Activated CD8-positive, alpha-beta T cell treated with anti-CD3 and anti-CD28 coated beads, Interleukin-2, amount 10 ng/mL, durations not matched to agents 7 days and 5 days (primary cell): ENCODE measurements at regions not wholly inside any gene's neighbourhood (a gene's known extent, or its start where the extent isn't known, plus 50 kb on each side); places are given as distances from the start of the nearest gene placed in this dataset.
"Not testable (repeated sequence)": the region's sequence is repeated elsewhere in the genome, so short reads cannot be mapped to it uniquely, and the experiment has no call there.

Source experiments
- ATAC-seq: fragments of 150-1000 bp; cut with Tn5 transposase; one replicate; pipeline ENCODE4 v1.10.0; 2021; ENCODE audit warnings: moderate library complexity
- CTCF ChIA-PET: fragments of 350-600 bp; sonication (Branson Sonifier 250); formaldehyde crosslinking; loops from one replicate; lab custom pipeline; 2021; ENCODE audit warnings: antibody characterized with exemption; lab: Charles Lee
- POLR2A ChIA-PET: fragments of 350-600 bp; sonication (Branson Sonifier 250); formaldehyde crosslinking; loops from one replicate; lab custom pipeline; 2021; ENCODE audit warnings: antibody characterized with exemption; lab: Charles Lee
- DNase-seq: peaks from one replicate; pipeline ENCODE4 v3.0.0-alpha.2; 2020
- H3K27ac Mint-ChIP-seq: one replicate; pipeline ENCODE4 v1.8.0; 2021; ENCODE audit warnings: mild to moderate bottlenecking, mixed read lengths
- H3K27me3 Mint-ChIP-seq: one replicate; pipeline ENCODE4 v1.8.0; 2021; ENCODE audit warnings: low read depth, mixed read lengths
- H3K36me3 Mint-ChIP-seq: one replicate; pipeline ENCODE4 v1.8.0; 2021; ENCODE audit warnings: low read depth, mixed read lengths
- H3K4me1 Mint-ChIP-seq: one replicate; pipeline ENCODE4 v1.8.0; 2021; ENCODE audit warnings: low read depth, mixed read lengths
- H3K4me3 Mint-ChIP-seq: one replicate; pipeline ENCODE4 v1.8.0; 2021; ENCODE audit warnings: mild to moderate bottlenecking, mixed read lengths
- H3K9me3 Mint-ChIP-seq: one replicate; pipeline ENCODE4 v1.8.0; 2022; ENCODE audit warnings: mixed read lengths; ENCODE audit not compliant: insufficient read depth

DNA sequence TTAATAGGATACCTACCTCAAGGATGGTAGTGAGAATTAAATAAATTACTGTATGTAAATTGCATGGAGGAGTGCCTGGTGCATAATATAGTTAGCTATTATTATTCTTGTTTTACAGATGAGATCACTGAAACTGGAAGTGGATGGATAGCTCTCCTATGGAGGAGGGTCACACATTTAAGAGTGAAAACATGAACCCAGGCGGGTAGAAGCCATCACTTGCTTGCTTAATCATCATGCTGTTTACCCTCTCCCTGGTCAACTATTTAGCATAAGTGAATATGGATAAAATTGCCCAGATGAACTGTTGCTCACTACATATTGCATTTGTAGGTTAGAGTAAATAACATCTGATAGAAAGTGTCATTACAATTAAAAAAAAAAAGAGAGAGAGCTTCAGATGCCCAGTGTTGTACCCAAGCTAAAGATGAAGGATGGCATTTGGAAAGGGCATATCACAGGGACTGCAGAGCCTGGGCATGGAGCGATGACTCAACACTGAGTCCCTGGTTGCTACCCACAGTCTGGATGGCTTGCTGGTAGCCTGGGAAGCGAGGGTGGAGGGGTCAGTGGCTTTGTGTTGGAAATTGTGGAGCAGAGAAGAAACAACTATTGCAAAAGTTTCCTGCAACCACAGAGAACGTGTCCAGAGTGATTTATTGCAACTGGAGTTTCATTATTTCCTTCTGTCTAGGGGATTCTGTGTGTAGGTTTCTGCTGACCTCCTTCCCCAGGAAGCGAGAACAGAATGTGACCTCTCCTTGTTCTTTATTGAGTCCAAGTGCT is 414.4 kb downstream of the SHISA9 start:
- no peak for ATAC-seq
- no peaks in the 10 kb centered on the region for H3K27me3 Mint-ChIP-seq

DNA sequence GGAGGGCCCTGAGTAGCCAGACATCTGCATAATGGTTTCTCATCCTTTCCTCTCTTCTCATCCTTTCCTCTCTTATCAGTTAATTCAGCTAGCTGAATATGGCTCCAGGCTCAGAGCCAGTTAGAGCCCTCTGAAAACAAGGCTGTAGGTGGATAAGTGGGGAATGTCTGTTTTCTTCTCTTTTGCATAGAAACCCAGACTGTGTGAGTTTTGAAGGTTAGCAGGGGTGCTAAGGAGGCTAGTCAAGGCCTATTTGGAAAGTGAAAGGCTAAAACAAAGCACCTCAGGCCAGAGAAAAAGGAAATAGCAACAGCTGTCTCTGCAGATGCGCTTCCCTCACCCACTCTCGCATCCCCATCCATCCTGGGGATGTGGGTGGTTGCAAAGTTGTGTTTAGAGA is 420.9 kb downstream of the SHISA9 start:
- POLR2A ChIA-PET, result no interaction called here
- Mint-ChIP-seq H3K4me1 (no peaks in the 10 kb centered on the region), H3K4me3 (no peak overlapping the region), H3K36me3 (no peaks in the 10 kb centered on the region), H3K9me3 (no peaks in the 10 kb centered on the region), H3K27me3 (no peaks in the 10 kb centered on the region), H3K27ac (no peak overlapping the region)
- ATAC-seq (no peak), DNase-seq (no peak)
- CTCF ChIA-PET, result no interaction called here

More for the DNA sequence above, 414.4 kb downstream of the SHISA9 start:
- H3K4me3 Mint-ChIP-seq, result no peak overlapping the region
- no peaks in the 10 kb centered on the region for H3K36me3 Mint-ChIP-seq
- H3K9me3 Mint-ChIP-seq, result no peaks in the 10 kb centered on the region
- DNase-seq, result no peak
- no peak overlapping the region for H3K27ac Mint-ChIP-seq
- ChIA-PET POLR2A (no interaction called here), CTCF (no interaction called here)
- no peaks in the 10 kb centered on the region for H3K4me1 Mint-ChIP-seq

DNA sequence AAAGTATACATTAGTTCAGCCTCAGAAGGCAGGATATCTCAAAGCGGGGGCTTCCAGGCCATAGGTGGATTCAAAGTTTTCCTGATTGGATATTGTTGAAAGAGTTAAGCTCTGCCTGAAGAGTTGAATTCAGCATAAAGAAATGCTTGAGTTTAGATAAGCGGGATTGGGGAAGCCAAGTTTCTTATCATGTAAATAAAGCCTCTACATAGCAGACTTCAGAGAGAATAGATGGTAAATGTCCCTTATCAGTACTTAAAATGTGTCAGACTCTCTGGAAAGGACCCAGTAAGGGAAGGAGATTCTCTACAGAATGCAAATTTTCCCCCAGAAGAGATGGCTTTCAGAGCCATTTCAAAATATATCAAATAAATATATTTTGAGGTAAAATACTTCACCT is 423.5 kb downstream of the SHISA9 start:
- DNase-seq, result no peak
- H3K36me3 Mint-ChIP-seq, result no peaks in the 10 kb centered on the region
- H3K27me3 Mint-ChIP-seq, result no peaks in the 10 kb centered on the region
- H3K4me3 Mint-ChIP-seq, result no peak overlapping the region
- no peaks in the 10 kb centered on the region for H3K9me3 Mint-ChIP-seq
- no peaks in the 10 kb centered on the region for H3K4me1 Mint-ChIP-seq
- no peak overlapping the region for H3K27ac Mint-ChIP-seq
- POLR2A ChIA-PET, result no interaction called here
- ATAC-seq, result no peak
- CTCF ChIA-PET, result no interaction called here

DNA sequence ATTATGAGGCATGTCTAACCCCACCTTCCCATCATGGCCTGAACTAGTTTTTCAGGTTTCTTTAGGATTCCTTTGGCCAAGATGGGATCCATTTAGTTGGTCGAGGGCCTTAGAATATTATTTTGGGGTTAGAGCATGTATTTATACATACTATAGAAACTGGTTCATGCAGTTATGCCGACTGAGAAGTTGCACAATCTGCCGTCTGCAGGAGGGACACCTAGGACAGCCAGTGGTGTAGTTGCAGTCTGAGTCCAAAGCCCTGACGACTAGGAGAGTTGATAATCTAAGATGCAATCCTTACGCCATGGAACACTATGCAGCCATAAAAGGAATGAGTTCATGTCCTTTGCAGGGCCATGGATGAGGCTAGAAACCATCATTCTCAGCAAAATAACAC is 424.0 kb downstream of the SHISA9 start:
- no peaks in the 10 kb centered on the region for H3K9me3 Mint-ChIP-seq
- POLR2A ChIA-PET, result no interaction called here
- no peak for ATAC-seq
- no peaks in the 10 kb centered on the region for H3K4me1 Mint-ChIP-seq
- DNase-seq, result no peak
- no peaks in the 10 kb centered on the region for H3K27me3 Mint-ChIP-seq
- H3K4me3 Mint-ChIP-seq, result no peak overlapping the region
- no peaks in the 10 kb centered on the region for H3K36me3 Mint-ChIP-seq
- no peak overlapping the region for H3K27ac Mint-ChIP-seq
- CTCF ChIA-PET, result no interaction called here

DNA sequence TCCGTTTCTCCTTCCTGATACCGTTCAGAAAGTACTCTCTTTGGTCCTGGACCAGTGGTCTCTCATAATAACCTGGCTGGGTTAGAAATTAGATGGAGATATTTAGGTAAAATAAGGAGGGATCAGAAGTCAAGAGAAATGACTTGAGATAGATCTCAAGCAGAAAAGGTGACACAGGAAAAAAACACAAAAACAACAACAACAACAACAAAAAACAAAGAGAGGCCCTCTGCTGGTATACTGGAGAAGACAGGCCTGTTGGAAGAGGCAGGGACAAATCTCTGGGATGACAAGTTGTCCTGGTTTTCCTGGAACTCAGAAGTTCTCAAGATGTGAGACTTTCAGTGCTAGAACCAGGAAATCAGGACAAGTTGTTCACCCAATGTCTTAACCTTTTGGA is 430.5 kb downstream of the SHISA9 start:
- POLR2A ChIA-PET, result no interaction called here
- CTCF ChIA-PET, result no interaction called here
- Mint-ChIP-seq H3K4me1 (no peaks in the 10 kb centered on the region), H3K9me3 (no peaks in the 10 kb centered on the region), H3K27me3 (no peaks in the 10 kb centered on the region), H3K27ac (no peak overlapping the region), H3K4me3 (no peak overlapping the region), H3K36me3 (no peaks in the 10 kb centered on the region)
- DNase-seq (no peak), ATAC-seq (no peak)

DNA sequence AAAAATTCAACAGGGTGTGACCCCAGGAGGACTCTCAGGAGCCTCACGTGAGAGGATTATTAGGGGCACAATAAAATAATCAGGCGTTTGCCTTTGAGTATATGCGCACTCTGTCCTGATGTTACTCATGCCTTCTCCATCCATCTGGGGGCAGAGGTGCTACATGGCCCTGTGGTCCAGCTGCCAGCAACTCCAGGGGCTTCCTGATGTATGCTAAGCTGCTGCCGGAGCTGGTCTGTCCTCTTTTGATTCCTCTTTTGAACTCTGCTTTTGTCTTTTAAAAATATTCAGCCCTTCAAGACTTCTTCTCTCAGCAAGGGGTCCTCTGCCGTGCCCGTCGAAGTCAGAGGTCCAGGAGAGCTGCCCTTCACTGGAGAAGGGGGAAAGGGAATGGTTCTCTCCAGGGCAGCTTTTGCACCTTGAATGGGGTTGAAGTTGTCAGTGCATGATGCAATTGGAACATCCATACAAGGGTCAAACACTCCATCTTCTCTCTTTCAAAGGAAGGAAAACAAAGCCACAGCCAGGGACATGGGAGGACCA is 431.4 kb downstream of the SHISA9 start:
- DNase-seq (no peak), ATAC-seq (no peak)
- CTCF ChIA-PET, result no interaction called here

DNA sequence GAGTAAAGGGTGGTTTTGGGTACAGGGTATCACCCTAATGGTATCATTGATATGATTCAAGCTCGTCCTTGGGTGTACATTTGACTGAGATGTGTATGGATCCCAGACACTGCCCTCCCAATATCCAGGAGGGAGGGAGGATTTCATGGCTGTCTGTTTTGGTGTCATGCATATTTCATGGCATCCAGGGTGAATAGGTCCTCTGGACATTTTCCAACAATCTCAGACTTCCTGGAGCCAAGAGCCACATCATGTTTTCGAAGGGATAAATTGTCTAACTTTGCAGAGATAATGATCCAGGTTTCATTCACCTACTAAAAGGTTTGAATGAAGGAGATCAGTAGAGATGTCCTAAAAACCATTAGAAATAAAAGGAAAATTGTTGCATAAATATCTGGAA is 431.9 kb downstream of the SHISA9 start:
- no peak for DNase-seq
- ChIA-PET CTCF (no interaction called here), POLR2A (no interaction called here)
- no peak for ATAC-seq
- H3K27ac Mint-ChIP-seq, result no peak overlapping the region
- no peak overlapping the region for H3K4me3 Mint-ChIP-seq
- no peaks in the 10 kb centered on the region for H3K27me3 Mint-ChIP-seq
- H3K36me3 Mint-ChIP-seq, result no peaks in the 10 kb centered on the region
- H3K4me1 Mint-ChIP-seq, result no peaks in the 10 kb centered on the region
- no peaks in the 10 kb centered on the region for H3K9me3 Mint-ChIP-seq

More for the DNA sequence above, 431.4 kb downstream of the SHISA9 start:
- Mint-ChIP-seq H3K4me1 (no peaks in the 10 kb centered on the region), H3K4me3 (no peak overlapping the region), H3K36me3 (no peaks in the 10 kb centered on the region), H3K27me3 (no peaks in the 10 kb centered on the region), H3K27ac (no peak overlapping the region), H3K9me3 (no peaks in the 10 kb centered on the region)
- POLR2A ChIA-PET, result no interaction called here

DNA sequence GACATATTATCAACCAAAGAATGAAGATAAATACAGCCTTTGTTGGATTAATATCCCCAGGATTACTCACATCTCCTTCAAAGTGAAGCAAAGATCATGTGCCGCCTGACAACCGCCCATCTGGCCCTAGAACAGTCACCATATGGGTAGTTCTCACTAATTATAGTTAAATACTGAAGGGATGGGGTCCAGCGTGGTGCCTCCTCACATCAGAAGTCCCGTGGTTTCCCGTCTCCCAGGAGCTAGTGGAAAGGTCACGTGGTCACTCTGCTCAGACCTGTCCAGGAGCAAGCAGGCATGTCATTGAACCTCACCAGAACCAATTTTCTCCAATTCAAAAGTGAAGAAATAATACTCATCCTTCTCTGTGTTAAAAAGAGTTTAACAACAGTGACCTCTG is 434.5 kb downstream of the SHISA9 start:
- Mint-ChIP-seq H3K27ac (no peak overlapping the region), H3K4me1 (no peaks in the 10 kb centered on the region), H3K4me3 (no peak overlapping the region), H3K36me3 (no peaks in the 10 kb centered on the region), H3K27me3 (no peaks in the 10 kb centered on the region), H3K9me3 (no peaks in the 10 kb centered on the region)
- POLR2A ChIA-PET, result no interaction called here
- CTCF ChIA-PET, result no interaction called here
- DNase-seq (no peak), ATAC-seq (no peak)

DNA sequence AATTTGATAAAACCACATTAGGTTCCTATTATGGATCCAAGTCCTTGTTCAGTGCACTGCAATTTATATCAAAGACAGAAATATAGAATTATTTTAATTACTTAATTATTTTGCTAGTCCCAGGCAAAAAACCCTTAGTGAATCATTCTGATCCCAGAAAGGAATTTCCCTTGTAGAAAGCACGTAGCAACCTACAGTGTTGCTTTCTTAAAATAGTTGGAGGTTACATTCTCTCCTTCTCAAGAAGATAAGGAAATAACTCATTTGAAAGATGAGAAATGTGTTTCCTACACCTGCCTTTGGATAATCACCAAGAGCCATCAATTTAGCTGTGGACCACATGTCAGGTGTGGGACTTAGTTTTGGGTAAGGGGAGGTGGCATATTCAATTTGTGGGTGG is 434.9 kb downstream of the SHISA9 start:
- CTCF ChIA-PET, result no interaction called here
- H3K27me3 Mint-ChIP-seq, result no peaks in the 10 kb centered on the region
- H3K36me3 Mint-ChIP-seq, result no peaks in the 10 kb centered on the region
- ATAC-seq (no peak), DNase-seq (no peak)
- no peaks in the 10 kb centered on the region for H3K4me1 Mint-ChIP-seq
- H3K27ac Mint-ChIP-seq, result no peak overlapping the region
- H3K9me3 Mint-ChIP-seq, result no peaks in the 10 kb centered on the region
- POLR2A ChIA-PET, result no interaction called here
- no peak overlapping the region for H3K4me3 Mint-ChIP-seq

DNA sequence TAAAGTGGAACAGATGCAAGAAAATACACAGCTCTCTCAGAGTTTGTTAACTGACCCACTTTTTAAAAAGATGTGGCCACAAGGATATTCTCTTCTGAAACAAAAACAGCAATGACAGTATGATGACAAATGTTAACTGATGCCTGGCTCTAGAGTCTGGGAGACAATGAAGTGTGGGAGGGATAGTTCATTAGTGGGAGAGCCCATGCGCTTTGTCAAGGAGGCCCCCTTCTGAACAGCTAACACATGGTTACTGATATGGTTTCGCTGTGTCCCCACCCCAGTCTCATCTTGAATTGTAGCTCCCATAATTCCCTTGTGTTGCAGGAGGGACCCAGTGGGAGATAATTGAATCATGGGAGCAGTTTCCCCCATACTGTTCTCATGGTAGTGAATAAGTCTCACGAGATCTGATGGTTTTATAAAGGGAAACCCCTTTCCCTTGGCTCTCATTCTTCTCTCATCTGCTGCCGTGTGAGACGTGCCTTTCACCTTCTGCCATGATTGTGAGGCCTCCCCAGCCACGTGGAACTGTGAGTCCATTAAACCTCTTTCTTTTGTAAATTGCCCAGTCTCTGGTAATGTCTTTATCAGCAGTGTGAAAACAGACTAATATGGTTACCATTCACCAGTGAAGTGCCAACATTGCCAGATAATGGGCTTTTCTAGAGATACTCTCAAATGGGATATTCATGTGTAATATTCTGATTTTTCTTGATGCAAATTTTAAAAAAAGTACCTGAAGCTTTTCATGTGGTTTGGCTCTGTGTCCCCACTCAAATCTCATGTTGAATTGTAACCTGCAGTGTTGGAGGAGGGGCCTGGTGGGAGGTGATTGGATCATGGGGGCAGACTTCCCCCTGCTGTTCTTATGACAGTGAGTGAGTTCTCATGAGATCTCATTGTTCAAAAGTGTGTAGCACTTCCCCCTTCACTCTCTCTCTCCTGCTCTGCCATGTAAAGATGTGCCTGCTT is 435.8 kb downstream of the SHISA9 start:
- H3K9me3 Mint-ChIP-seq, H3K4me1 Mint-ChIP-seq, POLR2A ChIA-PET, DNase-seq, H3K36me3 Mint-ChIP-seq, CTCF ChIA-PET, H3K27ac Mint-ChIP-seq, H3K4me3 Mint-ChIP-seq, H3K27me3 Mint-ChIP-seq, ATAC-seq: not testable (repeated sequence)

DNA sequence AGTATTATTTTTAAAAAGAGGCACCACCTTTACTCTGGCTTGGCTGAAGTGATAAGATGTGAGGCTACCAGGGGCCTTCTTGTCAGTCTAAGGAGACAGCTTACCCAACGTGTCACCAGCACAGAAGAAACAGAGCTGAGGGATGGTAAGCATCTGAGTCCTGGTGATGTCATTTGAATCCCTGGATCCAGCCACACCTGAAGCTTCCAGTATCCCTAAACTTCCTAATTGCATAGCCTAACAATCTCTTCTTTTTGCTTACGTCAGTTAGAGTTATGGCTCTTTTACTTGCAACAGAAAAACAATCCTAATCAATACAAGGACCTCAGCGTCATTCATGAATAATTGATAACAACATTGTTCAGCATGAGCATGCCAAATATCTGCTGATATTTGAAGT is 436.6 kb downstream of the SHISA9 start:
- H3K36me3 Mint-ChIP-seq, result no peaks in the 10 kb centered on the region
- DNase-seq (no peak), ATAC-seq (no peak)
- no peak overlapping the region for H3K4me3 Mint-ChIP-seq
- no peak overlapping the region for H3K27ac Mint-ChIP-seq
- POLR2A ChIA-PET, result no interaction called here
- H3K27me3 Mint-ChIP-seq, result no peaks in the 10 kb centered on the region
- CTCF ChIA-PET, result no interaction called here
- no peaks in the 10 kb centered on the region for H3K4me1 Mint-ChIP-seq
- no peaks in the 10 kb centered on the region for H3K9me3 Mint-ChIP-seq

DNA sequence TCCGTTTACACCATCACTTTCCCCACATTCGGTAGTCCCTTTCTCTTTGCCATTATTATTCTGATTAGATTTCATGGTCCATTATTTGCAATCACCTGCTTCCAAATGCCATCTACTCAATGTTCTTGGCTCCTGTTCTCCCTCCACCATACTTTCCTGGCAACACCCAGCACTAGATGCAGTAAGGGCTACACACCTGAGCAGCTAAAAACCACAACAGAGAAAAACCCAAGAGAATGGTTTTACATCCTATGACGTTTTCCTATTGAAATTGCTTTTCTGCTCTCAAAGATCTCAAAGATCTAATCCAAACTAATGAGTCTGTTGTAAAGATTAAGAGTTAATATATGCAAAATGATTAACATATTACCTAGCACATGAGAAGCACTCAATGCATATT is 441.3 kb downstream of the SHISA9 start:
- H3K4me1 Mint-ChIP-seq, result no peaks in the 10 kb centered on the region
- CTCF ChIA-PET, result no interaction called here
- no peak for DNase-seq
- no peaks in the 10 kb centered on the region for H3K36me3 Mint-ChIP-seq
- no peak for ATAC-seq
- H3K4me3 Mint-ChIP-seq, result no peak overlapping the region
- H3K27ac Mint-ChIP-seq, result no peak overlapping the region
- no peaks in the 10 kb centered on the region for H3K27me3 Mint-ChIP-seq
- H3K9me3 Mint-ChIP-seq, result no peaks in the 10 kb centered on the region
- POLR2A ChIA-PET, result no interaction called here
